CD4-positive, alpha-beta memory T cell (primary cell): ENCODE measurements at regions not wholly inside any gene's neighbourhood (a gene's known extent, or its start where the extent isn't known, plus 50 kb on each side); places are given as distances from the start of the nearest gene placed in this dataset.
A peak's percentile ranks its signal among the peaks of the same experiment; 100 is the strongest.

Source experiments
- CTCF ChIA-PET: fragments of 350-600 bp; sonication (Branson Sonifier 250); formaldehyde crosslinking; loops from one replicate; lab custom pipeline; 2021; ENCODE audit warnings: inconsistent platforms; ENCODE audit not compliant: partially characterized antibody; lab: Charles Lee
- POLR2A ChIA-PET: fragments of 350-600 bp; sonication (Branson Sonifier 250); formaldehyde crosslinking; loops from one replicate; lab custom pipeline; 2021; ENCODE audit not compliant: partially characterized antibody; lab: Charles Lee
- DNase-seq, 5 donors: peaks; one replicate each; pipeline versions ENCODE4 v3.0.0 to v3.0.0-alpha.2; 2020 to 2022; ENCODE audit warnings: mixed read lengths in 1 of 5
- H3K27ac ChIP-seq: one replicate; pipeline ENCODE4 v1.7.0; 2013; ENCODE audit warnings: low read depth, low read length
- H3K27me3 ChIP-seq: 2 replicates; pipeline ENCODE4 v1.7.0; 2013; ENCODE audit warnings: mild to moderate bottlenecking, low read length, moderate library complexity; ENCODE audit not compliant: insufficient read depth
- H3K36me3 ChIP-seq: 2 replicates; pipeline ENCODE4 v1.7.0; 2013; ENCODE audit warnings: mild to moderate bottlenecking, low read length, moderate library complexity; ENCODE audit not compliant: insufficient read depth
- H3K4me1 ChIP-seq: 2 replicates; pipeline ENCODE4 v1.7.0; 2013; ENCODE audit warnings: mild to moderate bottlenecking, low read length, moderate library complexity; ENCODE audit not compliant: insufficient read depth
- H3K4me3 ChIP-seq, 2 donors: one replicate each; pipeline ENCODE4 v1.7.0; 2013; ENCODE audit warnings: low read length in 2 of 2, mild to moderate bottlenecking in 1 of 2
- H3K9me3 ChIP-seq, 2 donors: one replicate each; pipeline ENCODE4 v1.7.0; 2013; ENCODE audit warnings: low read length in 2 of 2, control low read depth in 1 of 2; ENCODE audit not compliant: control insufficient read depth in 1 of 2
- H3K27ac Mint-ChIP-seq, 7 donors: one replicate each; pipeline ENCODE4 v1.8.0; 2020 to 2021; ENCODE audit warnings: mixed read lengths in 7 of 7, mild to moderate bottlenecking in 6 of 7, inconsistent platforms in 3 of 7, moderate library complexity in 3 of 7
- H3K27me3 Mint-ChIP-seq, 2 donors: one replicate each; pipeline ENCODE4 v1.8.0; 2020 to 2021; ENCODE audit warnings: mixed read lengths in 2 of 2
- H3K36me3 Mint-ChIP-seq, 2 donors: one replicate each; pipeline ENCODE4 v1.8.0; 2020 to 2021; ENCODE audit warnings: mixed read lengths in 2 of 2, inconsistent platforms in 1 of 2, mild to moderate bottlenecking in 1 of 2
- H3K4me1 Mint-ChIP-seq, 4 donors: one replicate each; pipeline ENCODE4 v1.8.0; 2020 to 2021; ENCODE audit warnings: mixed read lengths in 4 of 4, mild to moderate bottlenecking in 1 of 4
- H3K4me3 Mint-ChIP-seq, 8 donors: one replicate each; pipeline ENCODE4 v1.8.0; 2020 to 2021; ENCODE audit warnings: mixed read lengths in 8 of 8, mild to moderate bottlenecking in 7 of 8, moderate library complexity in 6 of 8, inconsistent platforms in 3 of 8
- H3K9me3 Mint-ChIP-seq, 8 donors: one replicate each; pipeline ENCODE4 v1.8.0; 2020 to 2021; ENCODE audit warnings: mixed read lengths in 8 of 8, mild to moderate bottlenecking in 5 of 8, inconsistent platforms in 3 of 8, moderate library complexity in 1 of 8
- intact Hi-C: fragments of 100-400 bp; cut with micrococcal nuclease; formaldehyde crosslinking; loops from one replicate; pipeline ENCODE4 v1.15.1; 2023

DNA sequence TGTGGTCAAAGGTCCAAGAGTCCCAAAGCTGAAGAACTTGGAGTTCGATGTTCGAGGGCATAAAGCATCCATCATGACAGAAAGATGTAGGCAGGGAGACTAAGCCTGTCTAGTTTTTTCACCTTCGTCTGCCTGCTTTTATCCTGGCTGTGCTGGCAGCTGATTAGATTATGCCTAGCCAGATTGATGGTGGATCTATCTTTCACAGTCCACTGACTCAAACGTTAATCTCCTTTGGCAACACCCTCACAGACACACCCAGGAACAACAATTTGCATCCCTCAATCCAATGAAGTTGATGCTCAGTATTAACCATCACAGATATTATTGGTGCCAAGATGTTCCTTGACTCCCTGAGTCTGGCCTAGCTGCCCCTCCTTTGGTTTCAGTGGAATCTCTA lies 530.8 kb upstream of the CLINT1 start:
- Mint-ChIP-seq H3K36me3 (no peaks in the 10 kb centered on the region), H3K4me1 (no peaks in the 10 kb centered on the region), H3K9me3 (peaks cover 0 to 15% (median 3%) of the 10 kb centered on the region in 8 donors), H3K27ac (no peak overlapping the region), H3K27me3 (peaks cover 0 to 5% of the 10 kb centered on the region in 2 donors), H3K4me3 (no peak overlapping the region)
- Histone ChIP-seq H3K27ac (no peak overlapping the region), H3K27me3 (no peaks in the 10 kb centered on the region), H3K36me3 (no peaks in the 10 kb centered on the region), H3K9me3 (no peaks in the 10 kb centered on the region), H3K4me1 (no peaks in the 10 kb centered on the region), H3K4me3 (no peak overlapping the region)
- CTCF ChIA-PET, result no interaction called here
- POLR2A ChIA-PET, result no interaction called here
- DNase-seq, result no peak
- intact Hi-C loops, result no loop called here

DNA sequence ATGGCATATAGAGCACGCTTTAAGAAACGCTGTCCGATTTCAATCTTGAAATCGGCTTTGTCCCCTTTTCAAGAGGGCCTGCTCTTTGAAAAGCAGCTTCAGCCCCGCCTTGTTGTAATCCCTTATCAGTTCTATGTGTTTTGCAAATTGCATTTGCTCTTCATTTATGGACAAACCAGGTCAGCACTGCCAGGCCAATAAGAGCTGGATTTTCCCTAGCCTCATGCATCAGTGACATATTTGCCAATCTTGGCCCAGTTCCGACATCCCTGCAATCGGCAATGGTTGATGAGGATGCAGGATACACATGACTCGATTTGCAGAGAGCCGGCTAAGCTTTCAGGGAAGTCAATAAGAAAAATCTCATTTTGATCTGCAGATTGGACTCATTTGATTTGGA lies 529.1 kb upstream of the CLINT1 start:
- H3K4me3 Mint-ChIP-seq, result peak overlapping the region in 1 of 8 donors; percentile 6
- no peak overlapping the region for H3K27ac Mint-ChIP-seq
- no peaks in the 10 kb centered on the region for H3K4me1 Mint-ChIP-seq
- DNase-seq, result no peak
- Histone ChIP-seq H3K4me3 (no peak overlapping the region), H3K27me3 (no peaks in the 10 kb centered on the region), H3K4me1 (no peaks in the 10 kb centered on the region), H3K36me3 (no peaks in the 10 kb centered on the region), H3K9me3 (no peaks in the 10 kb centered on the region), H3K27ac (no peak overlapping the region)
- peaks cover 0 to 16% (median 5%) of the 10 kb centered on the region in 8 donors for H3K9me3 Mint-ChIP-seq
- ChIA-PET POLR2A (no interaction called here), CTCF (interaction anchor here (1.4 kb wide), 1 partner anchor 19 kb away, joined by 3 read pairs; no protein-coding TSS in a partner anchor)
- intact Hi-C loops, result no loop called here
- peaks cover 0 to 5% of the 10 kb centered on the region in 2 donors for H3K27me3 Mint-ChIP-seq
- H3K36me3 Mint-ChIP-seq, result no peaks in the 10 kb centered on the region

DNA sequence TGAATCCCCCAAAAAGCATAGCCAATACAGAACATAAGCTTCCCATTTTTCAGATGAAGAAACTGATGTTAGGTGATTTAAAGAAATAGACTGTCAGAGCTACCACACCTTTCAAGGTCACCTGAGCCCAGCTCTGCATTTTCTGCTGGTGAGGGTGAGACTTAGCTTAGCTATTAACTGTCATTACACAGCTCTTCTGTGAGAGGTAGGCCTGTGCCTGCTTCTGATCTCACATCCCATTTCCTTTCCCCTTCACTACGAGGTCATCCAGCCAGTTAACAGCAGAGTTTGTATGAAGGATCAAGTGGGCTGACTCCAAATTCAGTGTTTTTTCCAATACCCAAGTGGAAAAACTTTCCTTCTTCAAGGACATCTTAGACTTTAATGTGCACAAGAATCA lies 528.6 kb upstream of the CLINT1 start:
- no peak overlapping the region for H3K4me3 Mint-ChIP-seq
- CTCF ChIA-PET, result interaction anchor here (1.4 kb wide), 1 partner anchor 20 kb away, joined by 3 read pairs; no protein-coding TSS in a partner anchor
- H3K27me3 Mint-ChIP-seq, result peaks cover 0 to 5% of the 10 kb centered on the region in 2 donors
- no peaks in the 10 kb centered on the region for H3K4me1 Mint-ChIP-seq
- H3K36me3 ChIP-seq, result no peaks in the 10 kb centered on the region
- no peak overlapping the region for H3K27ac Mint-ChIP-seq
- no peak for DNase-seq
- H3K27me3 ChIP-seq, result no peaks in the 10 kb centered on the region
- H3K4me3 ChIP-seq, result no peak overlapping the region
- H3K36me3 Mint-ChIP-seq, result no peaks in the 10 kb centered on the region
- H3K9me3 Mint-ChIP-seq, result peaks cover 0 to 16% (median 5%) of the 10 kb centered on the region in 8 donors
- no peaks in the 10 kb centered on the region for H3K9me3 ChIP-seq
- H3K4me1 ChIP-seq, result no peaks in the 10 kb centered on the region
- intact Hi-C loops, result no loop called here
- H3K27ac ChIP-seq, result no peak overlapping the region
- POLR2A ChIA-PET, result no interaction called here

DNA sequence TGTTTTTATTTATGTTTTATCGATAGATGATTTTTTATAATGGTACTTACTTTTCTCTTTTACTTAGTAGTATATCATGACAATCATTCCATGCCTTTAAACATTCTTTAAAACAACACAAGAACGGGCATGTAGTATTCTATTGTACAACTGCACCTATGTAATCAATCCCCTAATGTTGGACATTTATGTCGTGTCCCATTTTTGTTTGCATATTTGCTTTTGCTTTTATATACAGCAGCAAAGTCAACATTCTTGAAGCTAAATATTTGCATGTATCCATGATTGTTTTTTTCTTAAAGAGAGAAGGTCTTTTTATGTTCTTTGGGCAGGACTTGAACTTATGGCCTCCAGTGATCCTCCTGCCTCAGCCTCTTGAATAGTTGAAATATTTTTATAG lies 527.0 kb upstream of the CLINT1 start:
- Histone ChIP-seq H3K27ac (no peak overlapping the region), H3K4me1 (no peaks in the 10 kb centered on the region), H3K27me3 (no peaks in the 10 kb centered on the region), H3K4me3 (no peak overlapping the region), H3K36me3 (no peaks in the 10 kb centered on the region), H3K9me3 (no peaks in the 10 kb centered on the region)
- intact Hi-C loops, result no loop called here
- Mint-ChIP-seq H3K9me3 (peaks cover 0 to 16% (median 5%) of the 10 kb centered on the region in 8 donors), H3K27ac (no peak overlapping the region), H3K27me3 (peaks cover 0 to 5% of the 10 kb centered on the region in 2 donors), H3K4me3 (no peak overlapping the region), H3K4me1 (no peaks in the 10 kb centered on the region), H3K36me3 (no peaks in the 10 kb centered on the region)
- POLR2A ChIA-PET, result no interaction called here
- CTCF ChIA-PET, result no interaction called here
- DNase-seq, result no peak

DNA sequence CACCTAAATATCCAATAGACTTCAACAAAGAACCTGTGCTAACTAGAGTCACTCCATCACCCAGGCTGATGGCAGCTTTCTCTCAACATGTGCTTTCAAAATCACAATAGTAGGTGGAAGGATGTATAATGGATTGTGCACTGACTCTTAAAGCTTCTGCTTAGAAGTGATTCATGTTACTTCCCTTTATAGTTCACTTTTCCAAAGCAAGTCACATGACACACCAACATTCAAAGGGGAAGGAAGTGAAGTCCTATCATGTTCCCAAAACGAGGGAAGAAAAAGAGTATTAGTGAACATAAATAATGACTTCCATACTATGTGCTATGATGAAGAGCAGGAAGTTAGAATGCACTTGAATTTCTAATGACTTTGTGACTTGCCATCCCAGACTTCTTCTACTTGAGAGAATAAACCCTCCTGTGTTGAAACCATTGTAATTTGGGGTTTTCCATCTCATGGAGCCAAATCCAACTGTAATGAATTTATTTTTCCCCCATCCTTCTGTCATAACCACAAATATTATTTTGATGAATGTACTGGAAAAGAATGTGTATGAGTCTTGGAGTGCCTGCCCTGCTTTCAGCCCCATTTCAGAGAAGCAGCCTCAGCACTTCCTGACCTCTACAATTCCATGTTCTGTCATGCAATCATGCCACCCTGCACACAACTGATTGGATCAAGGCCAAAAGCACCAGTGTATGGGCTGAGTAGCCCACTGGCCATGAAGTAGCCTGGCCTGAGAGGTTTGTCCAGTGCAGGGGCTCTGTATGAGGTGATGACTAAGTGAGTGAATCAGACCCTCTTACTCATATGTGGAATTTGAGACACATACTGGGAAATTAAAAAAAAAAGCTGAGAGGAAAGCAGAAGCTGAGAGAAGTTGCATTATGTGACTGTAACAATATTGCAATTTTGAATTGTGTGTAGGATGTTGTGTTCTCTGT lies 525.9 kb upstream of the CLINT1 start:
- H3K27me3 Mint-ChIP-seq, result peaks cover 3 to 5% of the 10 kb centered on the region in 2 donors
- Histone ChIP-seq H3K4me3 (no peak overlapping the region), H3K27ac (no peak overlapping the region), H3K4me1 (no peaks in the 10 kb centered on the region), H3K9me3 (no peaks in the 10 kb centered on the region), H3K27me3 (no peaks in the 10 kb centered on the region), H3K36me3 (no peaks in the 10 kb centered on the region)
- intact Hi-C loops, result no loop called here
- H3K4me1 Mint-ChIP-seq, result no peaks in the 10 kb centered on the region
- no peak overlapping the region for H3K27ac Mint-ChIP-seq
- H3K36me3 Mint-ChIP-seq, result no peaks in the 10 kb centered on the region
- no peak overlapping the region for H3K4me3 Mint-ChIP-seq
- DNase-seq, result no peak
- ChIA-PET POLR2A (no interaction called here), CTCF (no interaction called here)
- peaks cover 0 to 16% (median 5%) of the 10 kb centered on the region in 8 donors for H3K9me3 Mint-ChIP-seq

DNA sequence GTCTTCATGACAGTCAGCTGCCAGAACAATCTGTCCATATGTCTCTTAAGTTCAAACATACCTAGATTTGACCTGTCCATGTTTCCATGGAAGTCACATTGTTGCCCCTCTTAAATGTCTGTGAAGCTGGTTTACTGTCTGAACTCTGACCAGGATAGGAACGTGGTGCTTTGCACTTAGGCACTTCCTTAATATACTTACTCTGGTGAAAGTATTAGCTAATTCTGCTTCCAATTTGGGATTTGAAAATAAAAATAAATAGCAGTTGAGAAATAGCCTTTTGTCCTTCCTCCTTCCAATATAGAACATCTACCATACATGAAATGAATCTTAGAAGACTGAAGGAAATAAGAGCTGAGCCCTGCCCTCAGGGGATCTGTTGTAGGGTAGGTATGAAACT lies 524.5 kb upstream of the CLINT1 start:
- Histone ChIP-seq H3K27ac (no peak overlapping the region), H3K27me3 (no peaks in the 10 kb centered on the region), H3K4me3 (no peak overlapping the region), H3K4me1 (no peaks in the 10 kb centered on the region), H3K36me3 (no peaks in the 10 kb centered on the region), H3K9me3 (no peaks in the 10 kb centered on the region)
- POLR2A ChIA-PET, result no interaction called here
- Mint-ChIP-seq H3K36me3 (no peaks in the 10 kb centered on the region), H3K9me3 (peaks cover 0 to 16% (median 5%) of the 10 kb centered on the region in 8 donors), H3K4me3 (no peak overlapping the region), H3K4me1 (no peaks in the 10 kb centered on the region), H3K27me3 (peaks cover 3 to 5% of the 10 kb centered on the region in 2 donors), H3K27ac (no peak overlapping the region)
- DNase-seq, result no peak
- CTCF ChIA-PET, result no interaction called here
- intact Hi-C loops, result no loop called here

DNA sequence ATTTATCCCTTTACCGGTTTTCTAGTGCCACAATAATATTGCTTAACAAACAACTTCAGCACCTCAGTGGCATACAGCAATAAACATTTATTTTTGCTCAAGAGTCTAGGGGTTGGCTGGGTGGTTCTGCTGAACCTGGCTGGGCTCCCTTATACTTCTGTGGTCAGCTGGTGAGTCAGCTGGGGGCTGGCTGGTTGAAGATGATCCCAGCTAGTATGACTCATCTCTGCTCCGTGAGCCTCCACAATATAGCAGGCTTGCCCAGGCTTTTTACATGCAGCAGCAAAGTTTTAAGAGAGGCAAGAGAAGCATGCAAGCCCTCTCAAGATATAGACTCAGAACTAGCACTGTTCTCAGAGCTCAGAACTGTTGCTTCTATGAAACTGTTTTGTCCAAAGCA lies 523.5 kb upstream of the CLINT1 start:
- Histone ChIP-seq H3K36me3 (no peaks in the 10 kb centered on the region), H3K27me3 (no peaks in the 10 kb centered on the region), H3K4me3 (no peak overlapping the region), H3K4me1 (no peaks in the 10 kb centered on the region), H3K27ac (no peak overlapping the region), H3K9me3 (no peaks in the 10 kb centered on the region)
- Mint-ChIP-seq H3K27me3 (peaks cover 3 to 6% of the 10 kb centered on the region in 2 donors), H3K4me3 (no peak overlapping the region), H3K27ac (no peak overlapping the region), H3K9me3 (peaks cover 0 to 16% (median 6%) of the 10 kb centered on the region in 8 donors), H3K36me3 (no peaks in the 10 kb centered on the region), H3K4me1 (no peaks in the 10 kb centered on the region)
- ChIA-PET CTCF (no interaction called here), POLR2A (no interaction called here)
- no peak for DNase-seq
- intact Hi-C loops, result no loop called here
